ENCODE measurements at regions not wholly inside any gene's neighbourhood (a gene's known extent, or its start where the extent isn't known, plus 50 kb on each side); places are given as distances from the start of the nearest gene placed in this dataset.
"Not testable (repeated sequence)": the region's sequence is repeated elsewhere in the genome, so short reads cannot be mapped to it uniquely, and the experiment has no call there.

DNA sequence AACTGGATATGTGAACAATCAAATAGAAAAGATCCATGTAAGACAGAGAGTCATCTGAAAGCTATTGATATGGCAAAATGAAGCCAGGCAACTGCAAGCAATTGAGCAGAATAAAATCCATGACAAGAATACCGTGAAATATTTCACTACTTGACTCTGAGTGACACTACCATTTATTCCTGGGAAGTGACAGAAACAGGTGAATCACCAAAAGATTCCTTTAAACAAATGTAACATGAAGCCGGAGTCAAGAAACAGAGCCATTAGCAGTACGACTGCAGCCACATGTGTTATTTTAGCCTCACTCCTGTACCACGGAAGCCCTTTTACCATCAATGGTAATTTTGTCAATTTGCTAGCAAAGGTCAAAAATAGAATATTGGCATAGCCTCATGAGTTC is 197.7 kb upstream of the POT1 start:
- ATAC-seq (no peak), DNase-seq (no peak)

DNA sequence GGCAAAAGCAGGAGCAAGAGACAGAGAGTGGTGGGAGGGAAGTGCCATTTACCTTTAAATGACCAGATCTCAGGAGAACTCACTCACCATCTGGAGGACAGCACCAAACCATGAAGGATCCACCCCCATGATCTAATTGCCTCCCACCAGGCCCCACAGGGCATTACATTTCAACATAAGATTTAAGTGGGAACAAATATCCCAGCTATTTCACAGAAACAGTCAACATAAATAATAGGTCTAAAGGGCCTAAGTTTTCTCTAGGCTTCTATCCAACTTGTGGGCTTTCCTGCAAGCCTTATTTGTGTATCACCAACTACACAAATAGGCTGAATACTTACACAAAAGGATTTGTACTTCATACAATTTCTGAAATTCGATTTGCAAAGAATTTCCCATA is 196.8 kb upstream of the POT1 start:
- no peak for ATAC-seq
- DNase-seq: no peak

DNA sequence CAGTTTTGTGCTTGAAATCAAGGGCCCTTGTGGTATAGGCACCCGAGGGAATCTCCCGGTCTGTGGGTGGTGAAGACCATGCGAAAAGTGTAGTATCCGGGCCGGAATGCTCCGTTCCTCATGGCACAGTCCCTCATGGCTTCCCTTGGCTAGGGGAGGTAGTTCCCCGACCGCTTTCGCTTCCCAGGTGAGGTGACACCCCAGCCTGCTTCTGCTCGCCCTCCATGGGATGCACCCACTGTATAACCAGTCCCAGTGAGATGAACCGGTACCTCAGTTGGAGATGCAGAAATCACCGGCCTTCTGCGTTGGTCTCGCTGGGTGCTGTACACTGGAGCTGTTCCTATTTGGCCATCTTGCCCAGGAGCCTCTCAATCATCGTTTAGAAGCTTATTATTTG is 195.7 kb upstream of the POT1 start:
- ATAC-seq (no peak), DNase-seq (no peak)

DNA sequence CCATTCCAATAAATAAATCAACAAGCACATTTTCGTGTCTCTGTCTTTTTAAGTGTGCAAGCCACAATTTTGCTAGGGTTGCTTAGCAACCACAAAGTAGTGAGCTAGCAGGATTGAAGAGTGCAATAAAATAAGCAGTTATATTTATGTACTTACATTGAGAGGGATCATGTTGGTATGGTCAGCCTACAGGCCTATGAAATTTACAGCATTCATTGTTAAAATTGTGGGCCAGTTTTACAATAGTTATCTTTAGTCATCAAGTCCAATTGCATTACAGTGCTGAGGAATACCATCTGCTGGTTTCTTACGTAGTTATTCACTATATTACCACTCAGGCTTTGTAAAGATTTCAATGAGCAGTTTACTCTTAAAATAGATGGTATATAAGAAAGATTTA is 192.5 kb upstream of the POT1 start:
- ATAC-seq: no peak
- no peak for DNase-seq

DNA sequence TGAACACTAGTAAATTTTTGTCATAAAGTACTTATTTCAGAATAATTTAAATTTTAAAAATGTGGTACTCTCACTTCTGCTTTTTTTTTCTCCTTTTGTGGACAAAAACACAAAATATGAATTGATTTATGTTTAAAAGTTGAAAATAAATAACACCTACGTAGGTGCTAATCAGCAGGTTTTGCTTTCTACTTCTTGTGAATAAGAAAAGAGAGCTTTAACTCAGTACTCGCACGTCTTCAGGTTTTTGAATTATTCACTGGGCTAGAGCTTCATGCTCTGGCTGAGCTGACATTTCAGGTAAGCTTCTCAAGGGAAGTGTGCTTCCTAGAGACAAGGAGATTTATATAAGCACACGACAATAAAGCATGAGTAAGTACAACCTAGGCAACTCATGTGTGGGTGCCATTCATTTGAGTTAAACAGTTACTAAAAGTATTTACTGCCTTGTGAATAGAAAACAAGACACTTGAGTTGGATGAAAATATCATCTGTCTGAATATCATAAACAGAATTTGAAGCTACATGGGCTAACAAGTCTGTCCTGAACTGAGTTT is 190.0 kb upstream of the POT1 start:
- no peak for DNase-seq
- ATAC-seq: no peak

DNA sequence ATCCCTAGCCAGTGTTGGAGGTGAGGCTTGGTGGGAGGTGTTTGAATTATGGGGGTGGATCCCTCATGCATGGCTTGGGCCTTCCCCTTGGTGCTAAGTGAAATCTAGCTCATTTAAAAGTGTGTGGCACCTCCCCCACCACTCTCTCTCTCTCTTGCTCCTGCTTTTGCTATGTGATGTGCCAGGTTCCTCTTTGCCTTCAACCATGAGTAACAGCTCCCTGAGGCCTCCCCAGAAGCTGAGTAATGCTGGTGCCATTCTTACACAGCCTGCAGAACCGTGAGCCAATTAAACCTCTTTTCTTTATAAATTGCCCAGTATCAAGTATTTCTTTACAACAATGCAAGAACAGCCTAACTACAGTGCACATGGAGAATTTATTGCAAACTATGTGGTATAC is 188.8 kb upstream of the POT1 start:
- ATAC-seq (no peak), DNase-seq (no peak)

DNA sequence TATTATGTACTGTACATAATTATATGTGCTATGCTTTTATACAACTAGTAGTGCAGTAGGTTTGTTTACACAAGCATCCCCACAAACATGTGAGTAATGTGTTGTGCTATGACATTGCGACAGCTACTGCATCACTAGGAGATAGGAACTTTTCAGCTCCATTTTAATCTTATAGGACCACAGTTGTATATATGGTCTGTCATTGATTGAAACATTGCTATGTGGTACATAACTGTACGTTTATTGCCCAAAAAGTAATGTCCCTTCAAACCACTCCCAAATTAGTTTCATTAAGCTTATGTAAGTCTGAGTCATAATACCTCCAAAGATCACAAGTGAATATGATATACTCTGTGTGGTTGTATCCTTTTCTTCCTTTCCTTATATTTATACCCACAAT is 183.2 kb upstream of the POT1 start:
- DNase-seq: no peak
- ATAC-seq: no peak

DNA sequence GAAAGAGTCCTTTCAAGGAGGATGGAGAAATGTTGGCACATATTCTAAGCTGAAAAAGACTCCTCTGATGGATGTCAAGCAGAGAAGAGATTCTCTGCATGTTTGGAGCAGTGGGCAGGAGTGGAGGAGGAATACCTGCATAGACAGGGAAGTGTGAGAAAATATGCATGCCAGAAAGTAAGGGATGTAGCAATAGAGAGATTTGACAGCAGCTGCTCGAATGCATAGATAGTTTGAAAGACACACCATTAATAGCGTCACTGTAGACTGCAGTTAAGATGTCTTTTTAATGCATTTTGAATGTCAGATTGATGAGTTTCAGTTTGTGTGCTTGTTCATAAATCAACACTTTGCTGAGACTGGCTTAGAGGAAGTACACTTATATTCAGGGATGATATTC is 169.9 kb upstream of the POT1 start:
- ATAC-seq (no peak), DNase-seq (no peak)

DNA sequence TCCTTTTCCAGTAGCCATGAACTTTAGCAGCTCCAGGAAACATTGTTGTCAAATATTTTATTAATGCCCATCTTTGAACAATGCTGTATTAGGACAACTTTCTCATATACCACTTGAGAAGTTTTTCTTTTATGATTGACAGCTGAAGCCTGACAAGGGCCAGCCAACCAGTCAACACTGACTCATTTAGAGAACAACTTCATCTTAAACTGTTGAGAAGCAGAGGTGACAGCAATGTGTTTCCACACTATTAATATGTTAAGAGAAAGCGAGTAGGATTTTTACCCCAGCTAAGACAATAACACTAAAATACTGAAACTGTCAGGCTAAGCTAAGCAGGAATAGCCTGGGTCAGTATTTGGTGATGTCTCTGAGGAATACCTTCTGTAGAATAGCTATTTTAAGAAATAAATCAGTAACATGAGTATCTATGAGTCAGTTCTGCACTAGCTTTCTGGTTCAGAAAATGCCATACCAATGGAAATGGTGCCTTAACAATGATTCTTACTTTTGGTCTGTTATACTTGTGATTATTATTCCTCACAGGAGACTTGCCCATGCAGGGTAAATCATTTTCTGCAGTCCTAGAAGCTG is 168.8 kb upstream of the POT1 start:
- DNase-seq: no peak
- no peak for ATAC-seq

DNA sequence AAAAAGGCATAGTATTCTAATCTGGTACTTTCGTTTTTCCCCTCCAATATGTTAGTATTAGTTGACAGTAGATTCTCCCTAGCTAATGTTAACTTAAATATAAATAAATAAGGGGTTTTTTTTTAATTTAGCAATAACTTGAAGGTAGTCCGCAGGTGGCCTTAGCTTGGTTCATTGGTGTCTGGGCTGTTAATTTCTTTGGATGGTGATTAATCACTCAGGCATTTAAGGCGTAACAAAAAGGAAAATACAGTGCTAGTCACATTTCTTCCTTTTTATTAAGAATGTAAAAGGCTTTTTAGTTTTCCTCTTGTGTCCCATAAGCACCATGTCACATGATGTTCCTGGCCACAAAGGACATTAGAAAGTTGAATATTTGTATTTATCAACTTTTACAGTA is 161.0 kb upstream of the POT1 start:
- no peak for DNase-seq
- ATAC-seq: no peak

DNA sequence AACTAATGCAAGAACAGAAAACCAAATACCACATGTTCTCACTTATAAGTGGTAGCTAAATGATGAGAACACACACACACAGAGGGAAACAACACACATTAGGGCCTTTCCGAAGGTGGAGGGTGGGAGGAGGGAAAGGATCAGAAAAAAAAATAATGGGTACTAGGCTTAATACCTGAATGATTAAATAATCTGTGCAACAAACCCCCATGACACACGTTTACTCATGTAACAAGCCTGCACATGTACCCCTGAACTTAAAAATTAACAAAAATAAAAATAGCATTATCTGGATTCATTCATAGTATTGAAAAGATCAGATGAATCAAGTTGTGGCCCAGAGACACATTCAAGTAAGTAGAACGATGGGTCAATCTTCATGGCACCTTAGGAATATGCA is 159.5 kb upstream of the POT1 start:
- no peak for DNase-seq
- ATAC-seq: no peak

DNA sequence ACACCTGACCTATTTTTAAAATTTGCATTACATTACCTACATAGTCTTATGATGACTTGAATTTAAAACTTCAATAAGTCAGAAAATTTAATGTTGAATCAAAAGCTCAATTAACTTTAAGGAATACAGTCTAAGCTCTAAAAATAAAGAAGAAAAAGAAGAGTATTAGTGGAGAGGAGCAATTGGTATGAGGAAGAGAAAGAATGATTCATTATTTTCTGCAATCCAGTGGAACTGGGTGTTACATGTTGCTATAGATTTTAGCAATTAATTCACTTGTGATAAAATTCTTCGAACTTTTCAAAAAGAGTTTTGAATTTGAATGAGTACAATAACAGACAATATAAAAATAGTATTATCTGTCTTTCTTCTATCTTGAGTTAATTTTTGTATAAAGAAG is 158.9 kb upstream of the POT1 start:
- ATAC-seq (no peak), DNase-seq (no peak)

DNA sequence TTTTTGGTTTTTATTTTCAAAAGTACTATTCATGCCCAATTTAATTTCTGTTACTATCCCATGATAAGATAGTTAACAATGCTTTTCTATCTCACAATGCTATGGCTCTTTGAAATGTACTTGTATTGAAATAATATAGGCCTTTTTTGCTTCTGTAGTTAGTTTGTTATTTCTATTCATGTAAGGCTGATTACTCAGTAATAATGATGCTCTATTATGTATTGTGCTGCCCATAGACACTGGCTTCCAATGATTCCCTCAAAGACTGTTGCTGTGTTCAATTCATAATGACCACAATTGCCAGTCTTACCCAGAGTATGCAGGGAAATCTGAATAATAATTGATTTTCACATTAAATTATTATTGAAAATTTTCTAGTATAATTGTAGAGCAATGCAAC is 155.5 kb upstream of the POT1 start:
- DNase-seq: no peak

DNA sequence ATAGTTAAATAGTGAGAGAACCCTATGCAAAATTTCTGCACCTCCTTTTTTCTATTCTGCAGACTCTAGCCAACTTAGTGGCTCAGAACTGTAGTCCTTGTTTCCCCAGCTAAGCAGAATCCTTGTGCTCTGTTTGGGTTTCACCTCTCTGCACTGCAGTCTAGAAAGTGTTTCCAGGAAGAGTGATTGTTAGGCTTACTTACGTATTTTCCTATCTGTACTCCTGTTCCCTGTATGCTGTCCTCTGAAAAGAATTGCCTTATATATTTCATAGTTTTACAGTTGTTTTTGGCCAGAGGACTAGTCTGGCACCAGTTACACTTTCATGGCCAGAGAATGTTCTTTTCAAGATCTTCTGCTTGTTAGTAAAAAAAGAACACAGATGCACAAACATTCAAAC is 154.6 kb upstream of the POT1 start:
- no peak for ATAC-seq
- DNase-seq: no peak

More for the DNA sequence above, 155.5 kb upstream of the POT1 start:
- ATAC-seq: no peak

DNA sequence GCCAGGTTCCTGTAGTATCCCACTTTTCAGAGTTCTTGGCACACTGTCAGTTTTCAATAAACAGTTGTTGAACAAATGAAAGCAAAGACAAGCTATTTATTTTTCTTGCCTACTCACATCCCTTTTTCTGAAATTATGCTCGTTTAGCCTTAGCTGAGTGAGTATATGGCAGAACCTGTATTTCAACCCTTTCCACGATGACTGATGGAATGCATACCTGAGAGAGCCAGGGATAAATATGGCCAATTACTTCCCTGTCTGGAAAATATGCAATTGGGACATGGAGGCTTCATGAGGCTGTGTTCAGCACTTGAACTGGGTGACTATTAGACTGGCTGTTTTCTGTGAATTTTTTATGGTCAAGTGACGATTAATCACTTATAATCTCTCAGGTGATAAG is 144.5 kb upstream of the POT1 start:
- DNase-seq: no peak
- ATAC-seq: no peak

DNA sequence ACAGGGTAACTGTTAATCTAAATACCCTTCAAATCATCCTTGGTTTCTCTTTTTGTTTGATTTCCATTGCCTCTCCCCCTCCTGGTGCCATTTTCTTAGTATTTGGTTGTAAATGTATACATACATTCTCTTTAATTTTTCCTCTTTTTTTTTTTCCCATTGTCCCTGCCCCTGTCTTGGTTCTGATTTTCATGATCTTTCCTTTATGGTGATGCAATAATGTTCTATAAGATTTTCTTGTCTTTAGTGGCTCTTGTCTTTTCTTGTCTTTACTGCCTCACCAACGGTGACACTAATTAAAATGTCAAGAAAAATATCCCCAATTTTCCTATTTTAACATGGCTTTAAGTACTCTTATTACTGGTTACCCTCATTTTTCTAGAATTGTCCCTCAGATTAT is 135.9 kb upstream of the POT1 start:
- no peak for DNase-seq
- no peak for ATAC-seq

DNA sequence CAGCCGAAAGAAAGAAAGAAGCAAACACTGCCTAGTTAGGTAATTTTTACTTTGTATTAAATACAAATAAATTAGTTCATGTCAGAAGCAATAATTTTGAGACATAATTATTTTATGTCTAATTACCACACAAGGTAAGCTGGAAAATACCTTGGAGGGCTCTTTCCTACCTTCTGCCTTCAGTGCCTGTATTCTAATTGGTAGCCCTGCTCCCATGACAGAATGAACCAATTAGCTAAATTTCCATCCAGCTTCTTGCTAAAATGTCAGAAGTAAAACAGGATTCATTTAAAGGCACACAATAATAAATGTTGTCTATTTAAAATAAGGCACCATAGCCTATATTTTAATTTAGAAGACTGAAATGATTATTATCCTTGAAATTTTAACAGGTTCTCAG is 135.4 kb upstream of the POT1 start:
- ATAC-seq: no peak
- DNase-seq: no peak

DNA sequence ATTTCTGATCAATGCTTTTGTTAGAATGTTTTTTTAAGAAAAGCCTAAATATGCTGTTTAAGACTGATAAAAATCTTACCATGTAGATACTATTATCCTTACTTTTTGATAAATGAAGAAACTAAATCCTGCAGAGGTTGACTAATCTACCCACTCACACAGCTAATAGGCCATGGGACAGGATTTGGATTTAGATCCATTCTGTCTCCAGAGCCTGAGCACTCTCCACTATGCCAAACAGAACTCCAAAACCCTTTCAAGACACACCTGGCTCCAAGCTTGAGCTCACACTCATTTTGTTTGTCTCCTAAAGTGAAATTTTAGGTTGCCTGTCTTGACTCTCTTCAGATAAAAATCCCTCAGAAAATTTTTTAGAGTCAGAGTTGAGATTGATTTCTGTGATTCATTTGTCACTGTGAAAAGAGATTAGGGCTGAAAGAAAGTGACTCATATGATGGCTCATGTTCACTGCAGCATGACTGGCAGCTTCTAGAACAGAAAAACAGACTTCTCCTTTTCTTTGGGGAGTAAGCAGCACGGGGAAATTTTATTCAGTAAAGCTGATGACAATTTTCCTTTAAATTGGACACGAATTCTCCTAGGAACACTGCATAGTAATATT is 132.3 kb upstream of the POT1 start:
- DNase-seq (no peak), ATAC-seq (no peak)

DNA sequence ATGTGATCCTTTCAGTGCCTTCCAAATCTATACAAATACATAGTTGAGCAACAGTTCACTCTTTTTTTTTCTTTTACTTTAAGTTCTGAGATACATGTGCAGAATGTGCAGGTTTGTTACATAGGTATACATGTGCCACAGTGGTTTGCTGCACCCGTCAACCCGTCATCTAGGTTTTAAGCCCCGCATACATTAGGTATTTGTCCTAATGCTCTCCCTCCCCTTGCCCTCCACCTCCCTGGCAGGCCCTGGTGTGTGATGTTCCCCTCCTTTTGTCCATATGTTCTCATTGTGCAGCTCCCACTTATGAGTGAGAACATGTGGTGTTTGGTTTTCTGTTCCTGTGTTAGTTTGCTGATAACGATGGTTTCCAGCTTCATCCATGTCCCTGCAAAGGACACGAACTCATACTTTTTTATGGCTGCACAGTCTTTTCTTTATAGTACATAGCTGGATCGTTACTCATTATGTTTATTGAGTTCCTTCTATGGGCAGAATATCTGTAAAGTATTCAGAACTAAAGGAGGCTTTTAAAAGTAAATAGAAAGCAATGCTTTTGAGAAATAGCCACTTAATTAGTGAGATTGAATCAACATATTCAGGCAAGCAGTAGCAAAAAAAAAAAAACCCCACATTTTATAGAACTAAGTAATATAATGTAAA is 131.6 kb upstream of the POT1 start:
- ATAC-seq, DNase-seq: not testable (repeated sequence)

DNA sequence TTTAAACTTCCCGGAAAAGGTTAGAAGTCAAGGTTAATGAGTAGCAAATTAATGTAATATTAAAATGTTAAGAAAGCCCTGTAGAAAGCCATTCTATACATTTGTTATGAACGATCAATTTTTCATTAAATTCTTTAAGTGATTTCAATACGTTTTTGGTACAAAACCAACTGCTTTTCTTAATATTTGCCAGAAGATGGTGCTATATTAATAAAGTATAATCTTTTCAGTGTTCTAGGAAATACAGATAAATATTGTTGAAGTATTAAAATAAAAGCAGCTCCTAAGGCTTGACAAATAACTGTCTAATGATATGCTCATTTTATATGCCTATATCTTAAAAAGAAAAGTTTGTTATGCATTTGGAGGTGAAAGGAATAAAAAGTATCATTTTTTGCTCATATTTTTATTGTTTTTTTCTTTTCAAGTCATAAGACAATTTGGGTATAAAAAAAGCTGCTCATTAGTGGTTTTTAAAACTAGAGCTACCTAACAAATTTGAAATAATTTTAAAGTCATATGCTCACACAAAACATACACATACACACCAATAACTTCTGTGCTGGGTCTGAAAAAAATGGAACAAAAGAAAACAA is 130.3 kb upstream of the POT1 start:
- DNase-seq: no peak
- ATAC-seq: no peak

DNA sequence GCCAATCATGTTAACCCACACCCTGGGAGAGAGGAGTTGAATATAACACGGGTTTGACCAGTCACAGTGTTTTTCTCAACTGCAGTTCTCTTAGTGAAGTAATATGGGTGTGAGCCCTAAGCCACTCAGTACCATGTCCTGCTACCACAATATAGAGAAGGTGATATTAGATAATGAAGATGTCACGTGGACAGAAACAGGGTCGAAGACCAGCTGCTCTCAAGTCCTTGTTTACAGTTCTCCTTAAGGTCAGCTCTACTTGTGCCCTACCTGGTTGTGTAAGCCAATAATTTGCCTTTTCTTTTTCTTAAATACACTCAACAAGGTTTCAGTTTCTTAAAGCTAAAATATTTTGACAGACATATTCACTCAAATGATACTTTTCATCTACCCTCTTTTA is 128.3 kb upstream of the POT1 start:
- DNase-seq: no peak
- ATAC-seq: no peak

DNA sequence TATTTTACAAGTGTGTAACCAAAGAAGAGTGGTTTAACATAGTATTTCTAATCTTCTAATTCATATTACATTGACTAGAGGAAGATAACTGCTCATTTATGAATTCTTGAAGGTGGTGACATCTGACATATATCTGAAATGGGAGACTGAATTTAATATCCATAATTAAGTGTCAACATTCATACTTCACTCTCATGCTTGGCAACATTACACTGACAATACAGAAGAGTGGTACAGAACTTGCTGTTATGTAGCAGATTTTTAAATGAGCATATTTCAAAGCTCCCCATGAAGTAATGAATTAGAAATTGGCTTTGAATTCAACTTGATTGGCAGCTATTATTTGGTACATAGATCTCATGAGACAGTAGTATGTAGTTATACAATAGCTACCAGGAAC is 125.8 kb upstream of the POT1 start:
- ATAC-seq (no peak), DNase-seq (no peak)

DNA sequence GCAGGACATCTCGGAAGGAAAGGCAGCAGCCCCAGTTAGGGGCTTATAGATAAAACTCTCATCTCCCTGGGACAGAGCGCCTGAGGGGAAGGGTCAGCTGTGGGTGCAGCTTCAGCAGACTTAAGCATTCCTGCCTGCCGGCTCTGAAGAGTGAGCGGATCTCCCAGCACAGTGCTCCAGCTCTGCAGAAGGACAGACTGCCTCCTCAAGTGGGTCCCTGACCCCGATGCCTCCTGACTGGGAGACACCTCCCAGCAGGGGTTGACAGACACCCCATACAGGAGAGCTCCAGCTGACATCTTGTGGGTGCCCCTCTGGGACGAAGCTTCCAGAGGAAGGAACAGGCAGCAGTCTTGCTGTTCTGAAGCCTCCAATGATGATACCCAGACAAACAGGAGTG is 117.1 kb upstream of the POT1 start:
- no peak for DNase-seq
- ATAC-seq: no peak

DNA sequence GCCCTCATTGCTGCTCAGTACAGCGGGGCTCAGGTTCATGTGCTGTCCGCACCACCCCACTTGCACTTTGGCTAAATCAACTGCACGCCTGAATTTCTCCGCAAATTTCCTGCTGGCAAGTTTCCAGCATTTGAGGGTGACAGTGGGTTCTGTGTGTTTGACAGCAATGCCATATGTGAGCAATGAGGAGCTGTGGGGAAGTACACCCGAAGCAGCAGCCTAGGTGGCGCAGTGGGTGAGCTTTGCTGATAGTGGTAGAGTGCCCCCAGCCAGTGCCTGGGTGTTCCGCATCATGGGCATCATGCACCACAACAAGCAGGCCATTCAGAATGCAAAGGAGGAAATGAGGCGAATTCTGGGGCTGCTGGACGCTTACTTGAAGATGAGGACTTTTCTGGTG is 103.9 kb upstream of the POT1 start:
- DNase-seq (no peak), ATAC-seq (no peak)

Data from stimulated activated naive CD8-positive, alpha-beta T cell treated with anti-CD3 and anti-CD28 coated beads, Interleukin-15, Interleukin-2, amounts not matched to agents 100 U/mL and 50 U/mL, for 24 hours (primary cell).